Posterior vena cava (tissue), 2 donors: ENCODE measurements at regions not wholly inside any gene's neighbourhood (a gene's known extent, or its start where the extent isn't known, plus 50 kb on each side); places are given as distances from the start of the nearest gene placed in this dataset.
"Not testable (repeated sequence)": the region's sequence is repeated elsewhere in the genome, so short reads cannot be mapped to it uniquely, and the experiment has no call there.

Source experiments
- DNase-seq: peaks from one replicate; pipeline ENCODE4 v3.0.0-alpha.2; 2020; ENCODE audit warnings: low spot score
- intact Hi-C, 2 donors: fragments of 100-400 bp; cut with DNase I; formaldehyde crosslinking; loops; one replicate each; pipeline versions ENCODE4 v1.14.1 to v1.14.2; 2022 to 2023
- donor health status: DM: yes; HTN: yes; CAD: no.
- donor health status: DM: yes; HTN: yes; CAD: no.

DNA sequence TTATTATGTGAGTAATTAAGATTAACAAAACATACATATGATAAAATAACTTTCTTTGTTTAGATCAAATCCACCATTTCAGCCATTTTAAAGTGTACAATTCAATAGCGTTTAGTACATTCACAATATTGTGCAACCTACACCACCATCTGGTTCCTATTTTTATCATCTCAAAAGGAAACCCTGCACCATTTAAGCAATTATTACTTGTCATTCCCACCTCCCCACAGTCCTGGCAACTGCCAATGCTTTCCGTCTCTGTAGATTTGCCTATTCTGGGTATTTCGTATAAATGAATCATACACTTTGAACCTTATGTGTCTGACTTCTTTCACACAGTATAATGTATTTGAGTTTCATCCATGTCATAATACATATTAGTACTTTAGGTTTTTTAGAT, 162.5 kb upstream of the CNTNAP4 start:
- no peak for DNase-seq
- intact Hi-C loops = no loop called here

DNA sequence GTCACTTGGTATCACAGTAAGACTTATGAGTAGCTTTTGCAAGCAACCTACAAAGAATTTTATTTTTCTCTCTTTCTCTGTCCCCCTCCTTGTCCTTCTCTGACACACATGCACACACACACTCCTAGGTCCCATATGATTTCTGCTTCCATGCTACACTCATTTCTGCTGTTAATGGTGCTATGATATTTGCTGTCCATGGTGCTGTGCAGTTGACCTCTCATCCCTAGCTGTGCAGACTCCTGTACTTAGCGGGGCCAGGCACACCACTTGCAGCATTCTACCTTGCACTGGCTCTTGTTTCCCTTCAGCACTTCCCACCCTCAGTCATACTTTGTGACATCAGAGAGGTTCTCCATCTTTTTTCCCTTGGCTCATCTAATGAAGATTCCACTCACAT, 158.9 kb upstream of the CNTNAP4 start:
- intact Hi-C loops = no loop called here
- DNase-seq = no peak

DNA sequence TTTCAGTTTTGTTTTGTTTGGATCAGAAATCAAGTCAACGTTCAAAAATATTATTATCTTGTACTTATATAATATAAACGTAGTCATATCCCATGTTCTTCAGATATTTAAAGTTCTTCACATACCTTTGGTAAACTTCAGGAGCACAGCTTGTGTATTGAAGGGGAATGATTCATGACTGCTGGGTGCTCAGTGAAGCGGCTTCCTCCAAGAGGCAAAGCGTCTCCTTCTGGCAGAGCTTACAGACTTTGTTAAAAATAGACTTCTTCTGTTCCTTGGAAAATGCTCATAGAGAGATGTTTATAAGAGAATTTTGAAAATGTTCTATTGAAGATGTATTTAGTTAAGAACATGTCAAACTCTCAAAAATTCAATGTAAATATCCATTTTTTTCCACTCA, 155.6 kb upstream of the CNTNAP4 start:
- intact Hi-C loops = no loop called here

DNA sequence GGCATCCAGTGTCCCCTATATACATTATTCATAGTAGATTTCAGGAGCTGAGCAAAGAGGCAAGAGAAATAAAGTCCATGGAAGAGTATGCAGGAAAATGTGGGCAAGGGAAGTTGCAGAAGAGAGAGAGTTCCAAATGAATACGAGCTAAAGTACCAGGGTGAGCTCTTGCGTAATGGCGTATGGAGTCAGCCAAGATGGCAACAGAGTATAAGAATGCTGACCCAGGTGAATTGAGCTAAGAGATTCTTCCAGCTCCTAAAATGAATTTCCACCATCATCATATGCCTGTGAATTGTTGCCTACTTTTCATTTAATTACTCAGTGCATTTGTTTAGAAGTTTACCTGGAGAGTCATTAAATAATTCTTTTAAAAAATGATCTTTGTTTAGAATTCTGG, 153.2 kb upstream of the CNTNAP4 start:
- DNase-seq = no peak
- intact Hi-C loops = no loop called here

More for the DNA sequence above, 155.6 kb upstream of the CNTNAP4 start:
- no peak for DNase-seq

DNA sequence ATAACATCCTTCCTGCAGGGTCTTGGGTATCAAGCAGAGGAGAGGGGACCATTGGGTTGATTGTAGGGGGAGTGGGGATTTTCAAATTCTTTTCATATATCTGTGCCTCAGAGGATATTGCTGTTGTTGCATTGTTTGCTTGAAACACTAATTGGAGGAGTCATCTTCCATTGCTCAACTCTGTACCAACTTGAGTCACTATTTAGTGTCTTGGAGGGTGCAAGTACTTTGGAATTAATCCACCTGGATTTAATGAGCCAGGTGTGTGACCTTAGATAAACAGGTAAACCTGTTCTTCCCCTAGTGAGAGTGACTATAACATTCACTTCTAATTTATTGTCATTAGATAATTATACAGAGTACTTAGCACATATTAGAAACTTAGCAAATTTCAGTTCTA, 151.3 kb upstream of the CNTNAP4 start:
- no peak for DNase-seq
- intact Hi-C loops = no loop called here

DNA sequence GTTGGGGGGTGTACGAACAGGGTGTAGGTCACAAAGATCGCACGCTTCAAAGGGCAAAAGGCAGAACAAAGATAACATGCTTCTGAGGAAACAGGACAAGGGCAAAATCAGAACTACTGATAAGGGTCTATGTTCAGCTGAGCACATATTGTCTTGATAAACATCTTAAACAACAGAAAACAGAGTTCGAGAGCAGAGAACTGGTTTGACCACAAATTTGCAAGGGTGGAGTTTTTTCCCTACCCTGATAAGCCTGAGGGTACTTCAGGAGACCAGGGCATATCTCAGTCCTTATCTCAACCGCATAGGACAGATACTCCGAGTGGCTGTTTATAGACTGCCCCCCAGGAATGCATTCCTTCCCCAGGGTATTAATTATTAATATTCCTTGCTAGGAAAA, 139.1 kb upstream of the CNTNAP4 start:
- DNase-seq, intact Hi-C loops: not testable (repeated sequence)

DNA sequence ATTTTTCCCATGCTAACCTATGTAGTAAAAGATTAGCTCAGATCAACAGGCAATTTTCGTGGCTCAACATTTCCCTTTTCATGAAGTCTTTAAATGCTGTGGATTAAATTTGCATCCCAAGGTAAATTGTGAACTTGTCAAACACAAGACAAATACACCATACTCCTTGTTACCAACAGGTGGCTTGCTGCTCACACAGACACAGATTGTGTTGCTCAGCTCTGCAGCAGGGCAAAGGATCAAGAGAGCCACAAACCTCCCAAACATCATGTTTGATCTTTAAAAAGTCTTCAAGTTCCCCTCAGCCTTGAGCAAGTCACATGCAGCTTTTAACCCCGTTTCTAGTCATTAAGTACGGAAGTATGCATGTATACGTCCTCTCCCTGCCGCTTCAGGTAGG, 119.6 kb upstream of the CNTNAP4 start:
- intact Hi-C loops = no loop called here
- DNase-seq = no peak

DNA sequence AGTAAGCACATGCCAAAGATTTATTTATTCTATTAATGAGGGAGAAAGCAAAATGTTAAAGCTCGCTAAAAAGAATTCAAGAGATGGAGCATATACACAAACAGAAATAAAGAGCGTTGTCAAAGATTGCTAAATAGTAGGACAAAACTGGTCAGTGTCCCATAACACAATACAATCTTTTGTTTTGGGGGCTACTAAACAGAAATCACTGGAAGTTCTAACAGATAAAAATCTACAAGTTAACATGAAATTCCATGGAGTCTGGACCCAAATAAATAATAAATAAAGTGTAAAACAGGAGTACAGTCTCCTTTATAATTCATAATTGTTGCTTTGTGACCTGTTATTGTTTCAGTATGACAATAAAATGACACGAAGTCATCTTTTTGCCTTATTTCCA, 115.2 kb upstream of the CNTNAP4 start:
- intact Hi-C loops = no loop called here
- DNase-seq = no peak

DNA sequence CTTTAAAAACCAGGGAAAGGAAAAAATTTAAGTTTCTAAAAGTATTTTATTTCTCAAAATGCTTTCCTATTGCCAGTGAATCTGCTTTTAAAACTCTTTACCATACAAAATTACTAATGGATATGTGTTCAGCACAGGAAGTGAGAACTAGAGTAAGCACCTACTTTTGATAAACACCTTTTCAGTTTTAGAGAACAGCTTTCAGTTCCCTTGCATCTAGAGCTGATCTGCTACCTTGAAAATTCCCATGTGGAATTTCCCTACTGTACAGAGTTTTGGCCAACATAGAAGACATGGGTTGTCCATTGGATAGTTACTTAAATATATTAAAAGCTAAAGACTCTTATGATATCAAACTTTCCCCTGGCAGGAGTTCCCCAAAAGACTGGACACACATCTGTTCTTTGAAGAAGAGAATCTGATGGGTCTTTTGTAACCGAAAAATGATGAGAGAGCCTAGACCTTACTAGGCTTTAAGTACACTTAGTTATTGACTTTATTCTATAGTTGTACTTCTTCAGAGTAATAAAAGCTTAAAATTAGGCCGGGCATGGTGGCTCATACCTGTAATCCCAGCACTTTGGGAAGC, 112.1 kb upstream of the CNTNAP4 start:
- intact Hi-C loops = no loop called here
- no peak for DNase-seq

DNA sequence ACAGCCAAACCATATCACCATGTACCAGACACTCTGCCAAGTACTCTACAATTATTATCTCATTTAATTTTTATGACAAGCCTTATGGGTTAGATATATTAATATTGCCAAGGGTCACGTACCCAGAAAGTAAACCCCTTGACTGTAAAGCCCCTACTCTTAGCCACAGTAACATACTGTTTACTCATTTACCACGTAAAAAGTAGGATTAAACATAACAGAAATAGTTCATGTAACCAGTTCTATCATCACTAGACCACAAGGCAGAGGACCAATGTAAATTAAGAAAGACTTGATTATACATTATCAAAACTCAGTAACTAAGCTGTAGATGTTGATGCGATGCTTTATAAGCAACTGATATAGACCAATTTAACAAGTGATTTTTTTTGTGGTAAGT, 101.5 kb upstream of the CNTNAP4 start:
- no peak for DNase-seq
- intact Hi-C loops = no loop called here

DNA sequence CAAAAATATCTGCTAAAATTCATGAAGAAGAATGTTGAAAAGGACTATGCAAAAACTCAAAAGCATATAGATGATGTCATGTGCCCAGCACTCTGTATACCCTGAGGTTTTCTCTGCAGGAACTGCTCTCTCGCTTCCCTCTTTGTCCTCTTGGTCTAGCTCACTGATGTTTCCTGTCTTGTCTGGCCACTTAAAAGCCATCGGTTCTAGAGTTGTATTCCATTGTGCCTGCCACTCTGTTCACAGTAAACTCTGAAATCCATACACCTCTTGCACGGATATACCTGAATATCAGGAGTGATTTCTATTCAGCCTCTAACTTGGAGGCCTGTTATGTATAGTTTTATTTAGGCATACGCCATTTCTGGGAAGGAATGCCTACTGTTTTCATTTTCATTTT, 101.0 kb upstream of the CNTNAP4 start:
- DNase-seq = no peak
- intact Hi-C loops = no loop called here

DNA sequence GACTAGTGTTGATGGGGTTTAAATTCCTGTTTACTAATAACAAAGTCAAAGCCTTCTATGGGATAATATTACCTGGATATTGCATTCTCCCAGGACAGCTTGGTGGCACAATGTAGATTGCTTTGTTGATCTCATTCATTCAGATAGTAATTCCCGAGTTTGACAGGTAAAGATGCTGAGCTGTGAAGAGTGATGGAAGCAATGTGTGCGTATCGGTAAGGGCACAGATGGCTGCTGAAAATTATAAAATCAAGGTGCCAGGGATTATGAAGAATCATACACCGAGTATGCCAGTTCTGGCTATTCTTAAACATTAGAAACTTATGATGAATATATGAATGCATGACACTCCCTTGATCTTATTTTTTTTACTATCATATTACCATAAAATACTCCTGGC, 100.6 kb upstream of the CNTNAP4 start:
- DNase-seq = no peak
- intact Hi-C loops = no loop called here

DNA sequence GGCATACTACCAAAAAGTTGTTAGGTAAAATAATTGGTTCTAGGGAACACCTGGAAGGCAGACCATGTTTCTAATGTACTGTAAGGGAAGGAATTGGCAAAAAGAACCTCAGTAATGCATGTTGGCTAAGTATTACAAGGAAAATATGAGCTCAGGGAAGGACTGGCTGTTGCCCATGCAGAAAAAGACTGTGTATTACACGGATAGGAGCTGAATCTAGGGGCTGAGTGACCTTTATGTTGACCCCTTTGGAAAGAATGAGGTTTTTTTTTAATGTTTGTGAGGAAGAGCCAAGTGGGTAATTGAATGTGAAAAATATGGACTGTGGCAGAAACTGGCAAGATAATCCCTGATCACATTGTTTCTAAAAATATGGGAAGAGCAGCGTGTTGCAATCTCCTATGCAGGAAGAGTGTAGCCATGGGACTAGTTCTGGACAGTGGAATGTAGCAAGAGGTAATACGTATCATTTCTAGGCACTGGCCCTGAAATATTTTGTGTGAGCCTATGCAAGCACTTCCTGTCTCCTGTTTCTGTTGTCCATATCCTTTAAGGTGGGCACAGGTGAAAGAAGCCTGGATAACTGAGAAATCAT, 95.1 kb upstream of the CNTNAP4 start:
- DNase-seq = no peak
- intact Hi-C loops = no loop called here

DNA sequence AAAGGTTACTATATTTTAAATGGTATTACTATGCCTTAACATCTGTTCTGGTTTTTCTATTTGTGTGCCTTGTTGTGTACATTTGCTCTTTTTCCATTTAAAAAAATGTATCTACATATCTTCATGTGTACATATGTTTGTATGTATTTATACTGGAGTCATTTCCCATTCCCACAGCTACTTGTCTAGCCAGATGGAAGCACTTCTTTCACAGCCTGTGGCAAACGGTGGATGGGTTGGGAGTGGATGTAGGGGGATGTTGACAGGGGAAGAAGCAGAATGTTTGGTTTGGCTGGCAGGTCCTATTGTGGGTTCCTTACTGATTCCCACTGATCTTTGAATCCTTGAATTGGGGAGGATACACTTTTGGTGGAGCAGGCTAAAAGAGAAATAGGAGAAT, 93.6 kb upstream of the CNTNAP4 start:
- no peak for DNase-seq
- intact Hi-C loops = no loop called here

DNA sequence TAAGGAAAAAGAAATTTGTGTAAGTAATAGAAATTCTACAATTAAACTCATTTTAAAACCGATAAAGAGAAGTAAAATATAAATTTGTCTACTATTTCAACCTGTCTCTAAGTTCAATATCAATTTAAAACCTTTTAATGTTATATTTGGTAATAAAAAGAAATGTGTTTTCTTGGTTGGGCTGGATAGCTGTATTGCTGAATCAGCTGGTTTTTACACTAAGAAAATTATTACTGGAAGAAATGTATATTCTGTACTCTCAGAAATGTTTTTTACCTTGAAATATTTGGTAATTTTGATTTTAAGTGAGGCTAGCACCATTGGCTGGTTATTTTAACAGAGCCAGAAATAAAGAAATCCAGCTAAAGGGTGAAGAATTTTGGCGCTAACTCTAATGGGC, 87.1 kb upstream of the CNTNAP4 start:
- intact Hi-C loops = no loop called here
- DNase-seq = no peak

DNA sequence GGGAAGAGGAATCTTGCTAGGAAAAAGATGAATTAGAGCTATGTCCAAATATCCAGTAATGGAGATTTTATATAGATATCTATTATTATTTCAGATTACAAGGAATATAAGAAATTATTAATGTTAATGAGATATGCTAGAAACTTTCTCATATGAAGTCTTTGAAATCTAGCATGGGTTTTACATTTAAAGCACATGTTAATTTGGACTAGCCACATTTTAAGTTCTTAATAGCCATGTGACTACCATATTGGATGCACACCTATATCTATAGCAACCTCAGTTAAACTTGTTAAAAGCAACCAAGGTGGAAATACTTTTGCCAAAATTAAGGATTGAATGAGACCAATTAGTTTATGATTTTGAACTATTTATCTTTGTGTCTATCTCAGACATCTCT, 86.7 kb upstream of the CNTNAP4 start:
- intact Hi-C loops = no loop called here

DNA sequence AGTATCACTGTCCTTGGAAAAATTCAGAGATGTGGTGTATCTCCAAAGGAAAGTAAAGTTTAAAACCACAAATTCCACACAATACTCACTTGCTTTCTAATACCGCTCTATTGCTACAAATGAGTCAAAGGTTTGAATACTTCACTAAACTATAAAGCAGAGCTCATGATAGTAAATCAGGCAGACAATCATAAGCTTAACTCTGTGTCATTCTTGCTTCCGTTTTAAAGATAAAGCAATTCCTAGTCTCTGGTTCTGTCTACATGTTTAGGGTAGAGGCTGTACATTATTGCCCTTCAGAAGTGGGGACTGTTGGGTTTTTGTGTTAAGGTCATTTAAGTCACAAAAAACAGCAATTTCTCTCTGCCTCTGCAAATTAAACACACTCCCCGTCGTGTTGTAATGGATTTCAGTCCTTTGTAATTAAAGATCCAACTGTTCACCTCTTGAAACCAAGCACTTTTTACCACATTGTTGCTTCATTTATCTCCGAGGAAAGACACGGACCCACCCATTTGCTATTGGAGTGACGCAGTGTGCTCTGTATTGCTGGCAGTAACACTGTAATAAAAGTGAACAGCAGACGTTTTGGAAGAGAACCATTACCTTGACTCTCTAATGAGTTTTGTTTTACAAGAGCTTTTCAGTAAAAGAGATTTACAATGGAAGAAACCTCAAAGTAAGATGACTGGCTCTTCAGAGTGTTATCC, 83.1 kb upstream of the CNTNAP4 start:
- DNase-seq = no peak
- intact Hi-C loops = no loop called here

More for the DNA sequence above, 86.7 kb upstream of the CNTNAP4 start:
- DNase-seq = no peak

DNA sequence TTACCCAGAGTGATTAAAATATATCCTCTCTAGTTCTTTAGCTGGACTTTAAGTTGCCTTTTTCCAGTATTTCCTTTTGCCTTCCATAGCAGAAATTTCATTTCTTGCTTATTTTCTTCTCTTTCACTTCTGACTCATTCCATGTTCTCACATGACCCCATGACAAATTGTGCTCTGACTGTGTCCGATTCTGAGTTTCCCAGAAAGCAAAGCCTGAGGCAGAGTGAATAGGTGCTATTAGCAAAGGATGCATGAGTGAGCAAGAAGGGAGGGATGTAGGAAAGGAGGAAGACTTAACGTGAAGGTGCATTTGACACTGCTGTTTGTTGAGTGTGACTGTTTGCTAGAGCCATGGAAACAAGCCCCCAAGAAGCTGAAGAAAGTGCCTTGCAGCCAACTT, 82.6 kb upstream of the CNTNAP4 start:
- no peak for DNase-seq
- intact Hi-C loops = no loop called here

DNA sequence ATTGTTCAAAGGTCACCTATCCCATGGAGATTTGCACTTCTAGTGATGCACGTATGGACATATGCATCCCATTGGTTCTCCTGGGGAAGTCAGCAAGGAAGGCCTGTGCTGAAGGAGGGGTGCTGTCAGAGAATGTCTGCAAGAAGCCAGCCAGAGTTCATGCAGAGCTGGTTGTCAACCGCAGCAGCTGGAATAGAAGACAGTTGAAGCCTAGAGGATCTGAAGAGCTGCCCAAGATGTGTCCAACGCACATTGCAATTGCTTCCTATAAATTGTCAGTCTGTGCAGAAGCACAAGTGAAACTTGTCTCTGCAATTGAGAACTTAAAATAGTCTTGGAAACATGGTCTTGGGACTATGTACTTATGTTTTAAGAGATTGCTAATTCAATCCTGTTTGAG, 82.1 kb upstream of the CNTNAP4 start:
- intact Hi-C loops = no loop called here
- DNase-seq = no peak

DNA sequence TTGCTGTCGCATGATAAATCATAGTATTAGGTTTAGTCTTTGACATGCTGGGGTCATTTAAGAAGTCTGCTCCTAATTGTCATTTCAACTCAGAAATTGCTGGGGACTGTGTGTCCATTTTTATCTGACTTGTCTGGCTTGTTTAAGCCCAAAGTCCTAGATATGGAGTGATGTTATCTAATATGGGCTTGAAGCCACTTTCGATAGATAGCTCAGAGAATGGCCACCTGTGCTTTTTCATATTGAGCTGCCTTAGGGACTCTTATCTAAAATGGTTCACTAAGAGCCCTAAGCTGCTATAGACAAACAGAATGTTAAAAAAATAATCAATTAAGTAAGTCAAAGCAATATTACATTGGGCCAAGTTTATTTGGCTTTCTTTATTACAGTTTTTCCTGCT, 81.6 kb upstream of the CNTNAP4 start:
- no peak for DNase-seq
- intact Hi-C loops = no loop called here

DNA sequence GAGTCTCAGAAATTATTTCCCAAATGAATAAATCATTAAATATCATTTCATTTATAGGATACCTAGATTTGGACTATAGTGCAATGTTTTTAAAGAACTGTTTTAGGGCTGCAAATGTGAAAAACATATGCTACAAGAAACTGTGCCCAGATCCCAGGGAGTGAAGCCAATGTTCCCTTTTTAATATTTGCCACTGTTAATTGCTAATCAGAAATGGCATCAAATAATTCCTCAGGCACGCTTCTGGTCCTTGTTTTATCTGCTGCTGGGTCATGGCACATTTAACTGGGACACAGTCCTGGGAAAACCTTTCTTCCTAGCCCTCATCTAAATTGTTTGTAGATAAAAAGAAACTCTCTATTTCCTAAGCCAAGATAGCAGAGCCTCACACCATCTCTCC, 79.3 kb upstream of the CNTNAP4 start:
- DNase-seq = no peak
- intact Hi-C loops = no loop called here
